NCI-H2171 treated with DMSO at 0.1 percent for 48 hours (cell line): ENCODE measurements at regions not wholly inside any gene's neighbourhood (a gene's known extent, or its start where the extent isn't known, plus 50 kb on each side); places are given as distances from the start of the nearest gene placed in this dataset.

Source experiments
- DNase-seq: peaks from one replicate; lab custom pipeline; 2025; lab: John Stamatoyannopoulos, UW

GRCh38 chr4:3704669-3705068 is 61.5 kb upstream of the ADRA2C start:
- no peak for DNase-seq

GRCh38 chr4:3703677-3704521 is 62.3 kb upstream of the ADRA2C start:
- DNase-seq, result peak; percentile 3

- DNase-seq, result no peak
Observed at GRCh38 chr4:3703343-3703676, 62.9 kb upstream of the ADRA2C start.

- no peak for DNase-seq
Observed at GRCh38 chr4:3702561-3703221, 63.5 kb upstream of the ADRA2C start.

DNA sequence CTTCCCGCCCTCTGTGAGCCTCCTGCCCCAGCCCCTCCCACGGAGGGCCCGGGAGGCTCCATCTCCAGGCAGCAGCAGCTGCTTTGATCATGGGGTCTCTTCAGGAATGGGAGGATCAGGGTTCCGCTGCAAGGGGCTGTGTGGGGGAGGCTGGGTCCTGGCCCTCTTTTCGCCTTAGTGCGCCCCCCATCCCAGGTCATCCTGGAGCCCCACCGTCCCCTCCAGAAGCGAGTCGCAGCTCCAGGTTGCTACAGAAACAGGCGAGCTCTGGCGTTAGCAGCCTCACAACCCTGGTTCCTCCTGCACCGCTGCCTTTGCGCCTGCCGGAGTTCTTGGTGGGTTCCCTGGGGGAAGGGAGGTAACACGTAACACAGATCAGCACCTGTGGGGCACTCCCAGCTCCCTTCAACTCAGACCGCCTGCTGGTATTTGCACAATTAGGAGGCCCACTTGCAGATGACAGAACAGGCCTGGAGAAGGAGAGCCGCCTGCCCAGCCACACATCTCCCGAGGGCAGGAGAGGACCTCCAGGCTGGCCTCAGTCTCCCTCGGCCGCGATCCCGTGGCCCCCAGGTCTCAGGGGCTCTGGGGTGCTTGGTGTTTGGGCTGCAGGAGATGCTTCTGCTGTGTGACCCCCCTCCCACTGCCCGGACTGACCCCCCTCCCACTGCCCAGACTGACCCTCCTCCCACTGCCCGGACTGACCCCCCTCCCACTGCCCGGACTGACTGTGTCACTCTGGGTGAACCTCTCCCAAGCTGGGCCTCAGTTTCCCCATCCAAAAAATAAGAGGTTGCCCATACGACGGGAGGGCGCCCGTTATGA is 64.2 kb upstream of the ADRA2C start:
- DNase-seq, result peak; percentile 1

- DNase-seq, result no peak
Observed at GRCh38 chr4:3701271-3701734, 64.9 kb upstream of the ADRA2C start.

GRCh38 chr4:3700736-3701135 is 65.4 kb upstream of the ADRA2C start:
- no peak for DNase-seq

DNA sequence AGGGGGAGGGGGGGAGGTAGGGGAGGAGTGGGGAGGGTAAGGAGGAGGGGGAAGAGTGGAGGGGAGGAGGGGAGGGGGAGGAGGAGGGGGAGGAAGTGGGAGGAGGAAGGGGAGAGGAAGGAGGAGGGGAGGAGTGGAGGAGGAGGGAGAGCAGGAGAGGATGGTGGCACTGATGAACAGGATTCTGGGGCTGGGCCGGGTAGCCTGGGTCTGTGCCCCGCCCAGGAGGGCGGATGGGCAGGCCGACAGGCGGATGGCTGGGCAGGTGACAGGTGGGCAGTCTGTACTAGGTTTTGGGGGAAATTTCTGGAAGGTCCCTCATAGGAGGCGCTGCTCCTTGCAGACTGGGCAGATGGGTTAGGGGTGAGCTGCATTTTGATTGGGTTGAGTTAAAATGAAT is 66.0 kb upstream of the ADRA2C start:
- DNase-seq, result no peak

GRCh38 chr4:3699678-3700077 is 66.5 kb upstream of the ADRA2C start:
- no peak for DNase-seq

- no peak for DNase-seq
Observed at GRCh38 chr4:3699261-3699660, 66.9 kb upstream of the ADRA2C start.

DNA sequence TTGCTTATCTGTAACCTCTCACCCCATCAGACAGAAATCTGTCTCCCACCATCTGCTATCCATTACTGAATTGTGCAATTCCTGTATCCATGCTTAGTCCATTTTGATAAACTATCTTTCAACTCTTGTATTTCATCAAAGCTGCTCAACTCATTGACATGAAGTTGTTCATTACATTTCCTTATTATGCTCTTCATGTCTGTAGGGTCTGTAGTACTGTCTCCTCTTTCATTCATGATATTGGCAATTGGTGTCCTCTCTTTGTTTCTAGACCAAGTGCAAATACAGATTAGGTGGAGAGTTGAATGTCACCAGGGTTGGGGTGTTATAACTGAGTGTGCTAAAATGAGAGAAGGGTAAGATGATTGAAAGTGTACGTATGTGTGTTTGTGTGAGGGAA is 69.2 kb upstream of the ADRA2C start:
- DNase-seq, result no peak

GRCh38 chr4:3690551-3691152 is 75.5 kb upstream of the ADRA2C start:
- no peak for DNase-seq

- no peak for DNase-seq
Observed at GRCh38 chr4:3689576-3690550, 76.3 kb upstream of the ADRA2C start.

GRCh38 chr4:3689006-3689405 is 77.2 kb upstream of the ADRA2C start:
- DNase-seq, result no peak

DNA sequence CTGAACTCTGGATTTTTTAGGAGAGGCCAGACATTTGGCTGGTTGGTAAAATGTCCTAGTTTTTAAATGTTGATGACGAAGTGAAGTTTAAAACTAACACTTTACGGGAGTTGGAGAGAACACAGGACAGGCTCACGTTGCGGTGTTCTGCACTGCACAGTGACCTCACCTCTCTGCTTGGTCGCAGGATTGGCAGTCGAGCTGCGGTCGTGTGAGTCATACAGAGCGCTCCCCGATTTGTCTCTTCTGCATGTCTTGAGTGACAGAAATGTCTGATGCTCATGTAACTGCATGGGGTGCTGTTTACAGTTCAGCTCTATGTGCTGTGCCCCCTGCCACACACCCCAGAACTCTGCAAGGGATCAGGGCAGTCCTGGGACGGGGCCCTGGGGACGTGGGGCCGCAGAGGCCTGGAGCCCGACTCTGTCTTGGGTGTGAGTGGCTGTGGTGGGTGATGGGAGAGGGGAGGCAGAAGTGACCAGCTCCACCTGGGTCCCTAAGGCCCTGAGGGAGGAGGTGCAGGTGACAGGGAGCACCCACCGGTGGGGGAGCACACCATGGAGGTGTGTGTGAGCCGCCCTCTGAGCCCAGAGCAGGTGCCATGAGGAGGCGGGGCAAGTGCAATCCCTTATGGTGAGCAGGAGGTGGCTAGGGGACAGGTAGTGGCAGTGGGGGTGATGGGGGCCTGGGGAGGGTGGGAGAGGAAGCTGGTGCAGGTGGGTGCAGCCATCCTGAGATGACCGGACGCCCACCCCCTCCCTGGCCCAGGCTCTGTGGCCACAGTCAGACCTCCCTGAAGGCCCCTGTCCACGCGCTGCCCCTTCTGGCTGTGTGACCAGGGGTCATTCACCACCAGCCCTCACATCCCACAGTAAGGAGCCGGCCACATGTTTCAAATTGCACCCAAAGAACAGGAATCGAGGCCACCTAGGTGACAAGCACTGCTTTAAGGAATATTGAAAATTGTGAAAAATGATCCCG is 77.9 kb upstream of the ADRA2C start:
- no peak for DNase-seq

- no peak for DNase-seq
Observed at GRCh38 chr4:3687538-3687937, 78.6 kb upstream of the ADRA2C start.

DNA sequence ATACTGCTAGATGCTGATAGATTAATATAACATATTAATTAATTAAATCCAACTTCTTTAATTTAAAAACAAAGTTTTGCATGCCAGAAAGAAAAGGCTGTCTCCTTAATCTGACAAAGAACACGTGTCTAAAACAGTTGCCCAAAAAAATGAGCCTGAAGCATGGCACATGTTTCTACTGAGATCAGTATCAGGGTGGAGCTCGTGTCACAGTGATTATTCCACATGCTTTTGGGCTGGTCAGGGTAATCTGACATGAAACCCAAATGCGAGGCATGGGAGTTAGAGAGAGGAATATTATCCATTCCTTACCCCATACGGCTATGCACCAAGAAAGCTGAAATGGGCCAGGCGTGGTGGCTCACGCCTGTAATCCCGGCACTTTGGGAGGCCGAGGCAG is 79.4 kb upstream of the ADRA2C start:
- no peak for DNase-seq

DNA sequence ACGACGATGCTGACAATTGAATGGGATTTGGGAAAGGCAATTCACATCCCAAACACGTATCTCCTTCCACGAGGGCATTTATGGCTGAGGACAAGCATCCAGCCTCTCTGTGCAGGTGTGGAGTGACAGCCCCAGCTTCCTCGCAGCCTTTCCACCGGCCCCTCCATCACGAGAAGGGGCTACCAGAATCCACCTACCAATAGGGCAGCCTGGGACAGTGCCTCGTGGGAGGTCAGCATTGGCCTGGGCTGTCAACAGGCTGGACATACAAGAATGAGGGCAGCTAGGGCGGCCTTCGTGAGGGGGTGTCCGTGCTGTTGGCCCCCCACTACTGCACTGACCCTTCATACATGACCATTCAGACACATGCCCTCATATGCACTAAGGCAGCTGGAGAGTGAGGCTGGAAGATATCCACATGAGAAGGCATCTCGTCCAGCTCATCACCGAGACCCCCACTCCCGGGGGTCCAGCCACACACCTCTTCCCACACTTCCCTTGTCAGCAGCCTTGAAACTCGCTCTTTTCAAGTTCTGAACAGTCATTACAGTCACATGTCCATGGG is 81.0 kb upstream of the ADRA2C start:
- DNase-seq, result no peak

DNA sequence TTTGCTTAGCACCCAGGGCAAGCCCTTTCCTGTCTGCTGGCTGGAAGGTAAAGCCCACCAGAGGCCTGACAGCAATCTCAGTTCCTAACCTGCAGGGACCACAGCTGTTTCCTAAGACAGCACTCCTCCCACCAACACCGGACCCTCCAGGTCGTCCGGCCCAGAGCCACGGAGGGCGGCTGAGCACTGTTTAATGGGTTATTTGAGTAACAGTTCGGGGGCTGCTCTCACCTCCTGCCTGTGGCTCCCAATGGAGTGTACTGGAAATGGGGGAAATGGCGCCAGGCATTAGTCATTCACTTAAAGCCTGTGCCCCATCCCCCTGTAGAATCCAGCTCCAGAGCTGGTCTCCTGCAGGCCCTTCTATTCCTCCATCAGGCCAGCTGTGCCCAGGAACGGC is 81.6 kb upstream of the ADRA2C start:
- DNase-seq, result no peak
